DOHH2 (cell line): ENCODE measurements at regions not wholly inside any gene's neighbourhood (a gene's known extent, or its start where the extent isn't known, plus 50 kb on each side); places are given as distances from the start of the nearest gene placed in this dataset.

Experiments used
- EZH2phosphoT487 ChIP-seq: fragments of 200-600 bp; sonication (generic); IDR thresholded peaks from 2 replicates; pipeline ENCODE4 v1.6.1; 2017; ENCODE audit warnings: borderline replicate concordance, mild to moderate bottlenecking, antibody characterized with exemption, low read length, moderate library complexity, mixed read lengths
- TF ChIP-seq, protein P1 (sequence below): fragments of 200-600 bp; sonication (generic); IDR thresholded peaks from one replicate; pipeline ENCODE4 v1.5.1; 2014; ENCODE audit warnings: antibody characterized with exemption, mild to moderate bottlenecking, low read depth, low read length; ENCODE audit not compliant: poor library complexity, severe bottlenecking

- TF ChIP-seq, protein P1, sequence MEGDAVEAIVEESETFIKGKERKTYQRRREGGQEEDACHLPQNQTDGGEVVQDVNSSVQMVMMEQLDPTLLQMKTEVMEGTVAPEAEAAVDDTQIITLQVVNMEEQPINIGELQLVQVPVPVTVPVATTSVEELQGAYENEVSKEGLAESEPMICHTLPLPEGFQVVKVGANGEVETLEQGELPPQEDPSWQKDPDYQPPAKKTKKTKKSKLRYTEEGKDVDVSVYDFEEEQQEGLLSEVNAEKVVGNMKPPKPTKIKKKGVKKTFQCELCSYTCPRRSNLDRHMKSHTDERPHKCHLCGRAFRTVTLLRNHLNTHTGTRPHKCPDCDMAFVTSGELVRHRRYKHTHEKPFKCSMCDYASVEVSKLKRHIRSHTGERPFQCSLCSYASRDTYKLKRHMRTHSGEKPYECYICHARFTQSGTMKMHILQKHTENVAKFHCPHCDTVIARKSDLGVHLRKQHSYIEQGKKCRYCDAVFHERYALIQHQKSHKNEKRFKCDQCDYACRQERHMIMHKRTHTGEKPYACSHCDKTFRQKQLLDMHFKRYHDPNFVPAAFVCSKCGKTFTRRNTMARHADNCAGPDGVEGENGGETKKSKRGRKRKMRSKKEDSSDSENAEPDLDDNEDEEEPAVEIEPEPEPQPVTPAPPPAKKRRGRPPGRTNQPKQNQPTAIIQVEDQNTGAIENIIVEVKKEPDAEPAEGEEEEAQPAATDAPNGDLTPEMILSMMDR, result no peak
- no peak for TF ChIP-seq EZH2phosphoT487
Measured at GRCh38 chr4:83208371-83209365, 75.9 kb downstream of the COQ2 start.
